DMS 273 (cell line): ENCODE measurements at regions not wholly inside any gene's neighbourhood (a gene's known extent, or its start where the extent isn't known, plus 50 kb on each side); places are given as distances from the start of the nearest gene placed in this dataset.
"Not testable (repeated sequence)": the region's sequence is repeated elsewhere in the genome, so short reads cannot be mapped to it uniquely, and the experiment has no call there.

Source experiments
- DNase-seq: peaks from one replicate; lab custom pipeline; 2025; ENCODE audit not compliant: unreplicated experiment; lab: John Stamatoyannopoulos, UW

DNA sequence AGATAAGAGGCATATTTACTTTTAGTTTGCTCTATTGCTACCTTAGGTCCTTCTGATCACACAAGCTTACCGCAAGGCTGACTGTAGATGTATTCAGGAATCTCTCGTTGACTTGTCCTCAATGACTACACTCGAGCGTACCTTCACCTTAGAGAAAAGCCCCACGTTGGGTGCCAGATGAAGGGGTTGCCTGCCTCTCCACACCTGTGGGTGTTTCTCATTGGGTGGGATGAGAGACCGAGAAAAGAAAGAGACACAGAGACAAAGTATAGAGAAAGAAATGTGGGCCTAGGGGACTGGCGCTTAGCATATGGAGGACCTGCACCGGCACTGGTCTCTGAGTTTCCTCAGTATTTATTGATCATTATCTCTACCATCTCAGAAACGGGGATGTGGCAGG, 51.8 kb downstream of the ASCL4 start:
- DNase-seq: no peak

DNA sequence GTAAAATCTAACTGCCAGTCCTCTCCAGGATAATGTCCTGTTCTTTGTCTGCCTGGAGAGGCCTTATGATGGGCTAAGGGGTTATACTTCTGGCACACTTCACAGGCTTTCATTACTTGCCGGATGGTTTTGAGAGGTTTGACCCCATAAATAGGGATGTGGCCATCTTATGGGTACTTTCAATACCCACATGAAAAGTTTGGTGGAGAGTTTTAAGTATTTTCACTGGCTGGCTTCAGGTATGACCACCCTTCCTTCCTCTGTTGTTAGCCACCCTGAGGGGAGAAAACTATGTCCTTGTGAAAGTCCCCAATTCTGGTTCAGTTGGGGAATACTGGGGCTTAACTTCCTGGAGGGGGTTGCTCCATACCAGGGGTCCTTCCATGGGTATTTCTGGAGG, 54.8 kb downstream of the ASCL4 start:
- no peak for DNase-seq

- no peak for DNase-seq
Observed at GRCh38 chr12:107832441-107832840, 57.9 kb downstream of the ASCL4 start.

GRCh38 chr12:107840186-107840585, 65.7 kb downstream of the ASCL4 start:
- DNase-seq: no peak

DNA sequence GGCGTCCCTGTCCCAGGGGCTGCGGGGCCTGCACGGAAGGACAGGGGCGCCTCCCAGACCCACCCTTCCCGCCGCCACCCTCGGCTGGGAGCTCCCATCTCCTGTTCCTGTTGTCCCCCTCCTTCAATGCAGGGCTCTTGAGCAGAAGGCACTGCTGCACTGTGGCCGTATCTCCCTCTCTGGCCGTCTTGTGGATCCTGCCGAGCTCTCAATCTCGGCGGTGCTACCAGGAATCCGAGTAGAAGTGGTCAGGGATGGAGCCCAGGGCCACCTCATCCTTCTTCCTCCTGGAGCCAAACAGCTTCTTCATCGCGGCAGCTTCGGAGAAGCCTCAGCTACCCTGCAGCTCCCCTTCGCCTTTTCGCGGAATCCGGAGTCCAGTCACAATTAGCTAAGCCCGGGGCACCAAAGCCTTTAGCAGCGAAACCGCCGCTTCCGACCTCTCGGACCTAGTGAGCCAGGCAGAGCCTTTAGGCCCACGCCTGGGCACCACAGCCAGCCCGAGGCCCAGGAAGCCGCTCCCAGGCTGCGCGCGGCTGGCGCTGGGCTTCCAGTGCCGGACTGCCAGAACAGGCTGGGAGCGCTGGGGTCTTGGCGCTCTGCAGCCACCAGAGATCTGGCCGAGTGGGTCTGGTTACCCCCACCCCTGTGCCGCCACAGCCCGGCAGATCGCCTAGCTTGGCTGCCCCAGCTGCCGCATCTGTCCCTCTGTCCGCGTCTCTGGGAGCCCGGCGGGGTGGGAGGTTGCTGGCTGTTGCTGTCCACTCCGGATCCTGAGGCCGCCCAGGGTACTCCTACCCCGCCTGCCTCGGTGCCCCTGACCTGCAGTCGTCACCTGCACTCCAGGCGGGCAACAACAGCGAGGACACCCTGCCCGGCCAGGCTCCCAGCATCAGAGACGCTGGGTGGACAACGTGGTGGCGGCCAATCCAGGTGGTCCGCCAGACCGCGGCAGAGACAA, 69.1 kb downstream of the ASCL4 start:
- peak; percentile 9 for DNase-seq

DNA sequence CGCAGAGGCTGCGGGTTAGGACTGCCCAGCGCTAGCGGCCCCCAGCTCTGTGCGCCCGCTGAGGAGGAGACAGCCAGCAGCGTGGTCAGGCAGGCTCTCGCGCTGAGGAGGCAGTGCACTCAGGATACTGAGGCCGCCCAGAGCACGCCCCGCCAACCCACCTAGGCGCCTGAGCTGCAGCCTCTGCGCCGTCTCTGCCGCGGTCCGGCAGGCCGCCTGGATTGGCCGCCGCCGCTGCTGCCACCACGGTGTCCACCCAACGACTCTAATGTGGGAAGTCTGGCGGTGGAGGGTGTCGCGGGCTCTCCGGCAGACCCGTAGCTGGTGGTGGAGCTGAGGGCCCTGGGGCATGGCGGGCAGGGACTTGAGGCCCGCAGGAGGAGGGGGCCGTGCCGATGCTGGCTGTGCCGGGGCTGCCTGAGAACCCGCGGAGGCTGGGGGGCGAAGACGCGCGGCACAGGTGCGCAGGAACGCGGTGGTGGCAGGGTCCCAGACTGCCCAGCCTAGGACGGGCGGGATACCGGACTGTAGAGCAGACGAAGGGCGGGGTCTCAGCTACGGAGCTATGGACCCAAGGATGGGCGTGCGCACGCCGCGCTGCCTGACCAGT, 69.9 kb downstream of the ASCL4 start:
- no peak for DNase-seq

- DNase-seq: no peak
Observed at GRCh38 chr12:107845226-107845979, 70.9 kb downstream of the ASCL4 start.

- DNase-seq: peak; percentile 20
Observed at GRCh38 chr12:107845980-107846659, 71.6 kb downstream of the ASCL4 start.

DNA sequence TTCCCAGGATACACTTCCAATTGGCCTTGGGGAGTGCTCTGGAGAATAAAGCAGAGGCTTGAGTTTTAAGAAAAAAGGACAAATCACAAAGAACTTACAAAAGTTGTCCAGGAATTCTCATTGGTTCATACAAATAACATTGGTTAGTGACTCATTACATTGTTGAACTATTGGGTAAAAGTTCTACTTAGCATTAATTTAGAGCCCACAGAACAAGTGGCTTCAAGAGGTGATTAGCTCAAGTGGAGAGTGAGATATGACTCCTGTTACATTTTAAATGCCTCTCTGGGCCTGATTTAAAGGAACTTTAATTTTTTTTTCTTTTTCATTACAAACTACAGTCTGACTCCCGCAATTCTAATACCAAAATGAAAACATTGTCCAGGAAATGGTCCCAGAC, 72.9 kb downstream of the ASCL4 start:
- DNase-seq: no peak

DNA sequence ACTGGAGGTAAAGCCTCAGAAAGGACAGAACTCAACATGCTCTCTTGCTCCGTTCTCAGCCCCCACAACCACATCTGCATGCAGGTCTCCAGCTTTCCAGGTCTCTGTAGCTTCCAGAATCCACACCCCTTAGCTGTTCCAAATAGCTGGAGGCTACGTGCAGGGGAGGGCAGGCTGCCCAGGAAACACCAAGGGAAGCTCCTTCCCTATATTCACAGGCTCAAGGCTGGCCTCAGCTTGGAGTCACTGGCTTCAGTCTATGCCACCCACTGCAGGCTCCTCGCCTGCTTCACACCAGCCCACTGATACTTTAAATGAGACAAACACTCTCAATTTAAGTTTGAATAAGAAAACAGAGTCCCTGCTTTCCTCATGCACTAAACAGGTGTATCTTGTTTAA, 73.3 kb downstream of the ASCL4 start:
- DNase-seq: no peak

DNA sequence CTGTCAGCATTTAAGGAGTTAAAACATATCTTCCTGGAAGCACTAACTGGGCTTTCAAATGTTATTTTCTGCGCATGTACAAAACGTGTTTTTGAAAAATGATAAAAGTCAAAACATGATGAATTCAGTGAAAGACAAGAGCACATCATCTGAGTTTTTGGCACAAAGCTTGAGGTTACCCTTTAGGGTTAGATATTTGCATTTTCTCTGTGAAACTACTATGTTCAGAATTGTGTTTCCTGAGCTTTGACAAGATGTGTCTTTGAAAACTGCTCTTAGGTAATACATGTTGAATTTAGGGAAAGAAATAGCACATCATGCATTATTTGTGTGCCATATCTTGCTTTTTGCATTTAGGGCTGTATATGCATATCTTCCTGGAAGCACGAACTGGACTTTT, 79.0 kb downstream of the ASCL4 start:
- no peak for DNase-seq

DNA sequence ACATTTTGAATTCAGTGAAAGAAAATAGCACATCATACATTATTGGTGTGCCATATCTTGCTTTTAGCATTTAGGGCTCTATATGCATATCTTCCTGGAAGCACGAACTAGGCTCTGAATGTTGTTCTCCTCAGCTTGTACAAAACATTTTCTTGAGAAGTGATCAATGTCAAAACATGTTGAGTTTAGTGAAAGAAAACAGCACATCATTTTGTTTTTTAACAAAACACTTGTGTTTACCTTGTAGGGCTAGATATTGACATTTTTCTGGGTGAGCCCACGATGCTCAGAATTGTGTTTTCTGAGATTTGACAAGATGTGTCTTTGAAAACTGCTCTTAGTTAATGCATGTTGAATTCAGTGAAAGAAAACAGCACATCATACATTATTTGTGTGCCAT, 81.0 kb downstream of the ASCL4 start:
- DNase-seq: no peak

DNA sequence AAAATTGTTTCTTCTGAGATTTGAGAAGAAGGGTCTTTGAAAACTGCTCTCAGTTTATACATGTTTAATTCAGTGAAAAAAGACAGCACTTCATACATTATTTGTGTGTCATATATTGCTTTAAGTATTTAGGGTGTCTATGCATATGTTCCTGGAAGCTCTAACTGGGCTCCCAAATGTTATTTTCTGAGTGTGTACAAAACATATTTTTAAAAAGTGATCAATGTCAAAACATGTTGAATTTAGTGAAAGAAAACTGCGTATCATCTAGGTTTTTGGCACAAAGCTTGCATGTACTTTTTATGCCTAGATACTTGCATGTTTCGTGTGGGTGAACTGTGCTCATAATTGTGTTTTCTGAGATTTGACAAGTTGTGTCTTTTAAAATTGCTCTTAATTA, 81.6 kb downstream of the ASCL4 start:
- DNase-seq: no peak

DNA sequence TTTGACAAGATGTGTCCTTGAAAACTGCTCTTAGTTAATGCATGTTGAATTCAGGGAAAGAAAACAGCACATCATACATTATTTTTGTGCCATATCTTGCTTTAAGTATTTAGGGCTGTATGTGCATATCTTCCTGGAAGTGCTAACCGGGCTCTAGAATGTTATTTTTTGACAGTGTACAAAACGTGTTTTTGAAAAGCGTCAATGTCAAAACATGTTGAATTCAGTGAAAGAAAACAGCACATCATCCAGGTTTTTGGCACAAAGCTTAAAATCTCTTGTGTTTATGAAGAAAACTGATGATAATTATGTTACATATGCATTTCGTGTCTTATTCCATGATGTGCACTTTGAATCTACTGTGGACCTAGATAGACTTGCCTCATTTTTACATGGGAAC, 82.7 kb downstream of the ASCL4 start:
- DNase-seq: no peak

DNA sequence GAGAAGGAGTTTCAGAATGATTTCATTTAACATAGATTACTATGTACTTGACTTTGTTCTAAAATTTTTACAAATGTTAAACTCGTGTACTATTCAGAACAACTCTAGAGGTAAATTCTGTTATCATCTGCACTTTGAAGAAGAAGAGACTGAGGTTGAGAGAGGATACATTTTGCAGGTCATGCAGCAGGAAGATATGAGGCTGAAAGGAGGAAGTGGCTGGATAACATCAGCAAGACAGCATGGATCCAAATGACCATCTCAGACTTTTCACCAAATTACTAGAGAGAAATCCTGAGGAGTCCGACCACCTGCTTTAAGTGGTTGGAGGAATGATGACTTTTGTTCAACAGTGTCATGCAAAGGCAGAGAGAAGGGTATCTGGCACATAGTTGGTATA, 84.9 kb downstream of the ASCL4 start:
- no peak for DNase-seq

DNA sequence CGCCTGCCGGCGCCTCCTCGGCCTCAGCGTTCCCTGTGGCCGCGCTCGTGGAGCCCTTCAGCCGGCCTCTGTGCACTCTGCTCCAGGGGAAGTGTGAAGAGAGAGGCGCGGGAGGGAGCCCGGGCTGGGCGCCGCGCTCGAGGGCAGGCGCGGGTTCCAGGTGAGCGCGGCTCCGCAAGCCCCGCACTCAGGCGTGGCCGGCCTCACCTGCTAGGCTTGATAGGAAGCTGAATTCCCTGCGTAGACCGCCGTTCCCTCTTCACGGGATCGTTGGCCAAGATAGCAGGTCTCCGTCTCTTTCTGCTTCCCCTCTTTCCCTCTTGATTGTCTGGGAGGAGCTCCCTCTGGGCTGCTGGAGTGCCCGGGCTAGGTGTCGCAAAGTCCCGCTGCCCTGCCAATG, 89.7 kb downstream of the ASCL4 start:
- DNase-seq: no peak

DNA sequence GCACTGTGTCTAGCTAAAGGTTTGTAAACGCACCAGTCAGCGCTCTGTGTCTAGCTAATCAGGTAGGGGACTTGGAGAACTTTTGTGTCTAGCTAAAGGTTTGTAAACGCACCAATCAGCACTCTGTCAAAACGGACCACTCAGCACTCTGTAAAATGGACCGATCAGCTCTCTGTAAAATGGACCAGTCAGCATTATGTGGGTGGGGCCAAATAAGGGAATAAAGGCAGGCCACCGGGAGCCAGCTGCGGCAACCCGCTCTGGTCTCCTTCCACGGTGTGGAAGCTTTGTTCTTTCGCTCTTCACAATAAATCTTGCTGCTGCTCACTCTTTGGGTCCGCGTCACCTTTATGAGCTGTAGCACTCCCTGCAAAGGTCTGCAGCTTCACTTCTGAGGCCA, 90.2 kb downstream of the ASCL4 start:
- DNase-seq: not testable (repeated sequence)

GRCh38 chr12:107873223-107873622, 98.7 kb downstream of the ASCL4 start:
- no peak for DNase-seq

DNA sequence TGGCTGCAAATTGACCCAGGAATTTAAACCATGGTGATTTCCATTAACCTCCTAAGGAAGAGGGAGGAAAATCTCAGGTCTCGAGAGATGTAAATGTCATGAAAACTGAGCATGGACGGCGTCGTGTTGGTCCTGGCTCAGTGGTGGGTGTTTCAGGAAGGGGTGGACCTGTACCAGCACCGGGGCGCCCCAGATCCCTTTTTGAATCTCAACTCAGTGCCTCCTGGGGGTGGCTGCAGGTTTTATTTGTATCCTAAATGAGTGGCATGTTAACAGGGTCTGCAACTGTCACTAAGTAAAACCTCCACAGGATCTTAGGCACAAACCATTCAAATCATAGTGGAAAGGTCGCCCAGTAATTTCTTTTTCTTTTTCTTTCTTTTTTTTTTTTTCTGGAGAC, 101.3 kb downstream of the ASCL4 start:
- no peak for DNase-seq

DNA sequence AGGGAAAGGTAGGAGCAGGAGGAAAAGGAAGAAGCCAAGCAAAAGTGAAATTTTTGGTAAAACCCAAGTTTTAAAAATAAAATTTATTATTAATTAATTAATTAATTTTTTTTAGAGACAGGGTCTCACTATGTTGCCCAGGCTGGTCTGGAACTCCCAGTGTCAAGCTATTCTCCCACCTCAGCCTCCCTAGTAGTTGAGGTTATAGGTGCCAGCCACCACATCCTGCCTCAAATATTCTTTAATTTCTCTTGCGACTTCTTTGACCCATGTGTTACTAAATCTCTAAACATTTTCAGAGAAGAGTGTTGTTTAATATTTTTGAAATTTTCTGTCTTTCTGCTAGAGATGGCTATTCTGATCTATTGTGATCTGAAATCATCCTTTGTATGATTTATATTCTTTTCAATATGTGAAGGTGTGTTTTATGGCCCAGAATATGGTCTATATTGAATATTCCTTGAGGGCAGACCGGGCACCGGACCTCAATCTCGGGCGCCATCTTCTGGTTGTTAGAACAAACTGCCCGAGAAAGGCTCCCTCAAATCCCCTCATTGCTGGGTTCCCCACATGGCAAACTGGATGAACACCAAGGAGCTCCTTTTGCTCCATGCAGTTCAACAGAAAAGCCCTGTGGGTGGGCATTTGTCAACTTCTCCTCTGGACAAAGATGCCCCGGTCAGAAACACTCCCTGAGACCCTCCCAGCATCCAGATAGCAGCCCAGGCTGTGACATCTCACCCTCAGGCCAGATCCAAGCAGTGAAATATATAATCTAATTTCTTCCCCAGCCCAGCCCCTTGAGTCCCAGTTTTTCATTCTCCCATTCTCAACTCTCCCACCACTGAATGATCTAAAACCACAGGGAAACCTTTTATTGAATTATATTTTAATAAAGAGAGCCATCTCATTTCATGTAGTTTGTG, 110.5 kb downstream of the ASCL4 start:
- DNase-seq: peak; percentile 78
